ENCODE measurements at regions not wholly inside any gene's neighbourhood (a gene's known extent, or its start where the extent isn't known, plus 50 kb on each side); places are given as distances from the start of the nearest gene placed in this dataset.

DNA sequence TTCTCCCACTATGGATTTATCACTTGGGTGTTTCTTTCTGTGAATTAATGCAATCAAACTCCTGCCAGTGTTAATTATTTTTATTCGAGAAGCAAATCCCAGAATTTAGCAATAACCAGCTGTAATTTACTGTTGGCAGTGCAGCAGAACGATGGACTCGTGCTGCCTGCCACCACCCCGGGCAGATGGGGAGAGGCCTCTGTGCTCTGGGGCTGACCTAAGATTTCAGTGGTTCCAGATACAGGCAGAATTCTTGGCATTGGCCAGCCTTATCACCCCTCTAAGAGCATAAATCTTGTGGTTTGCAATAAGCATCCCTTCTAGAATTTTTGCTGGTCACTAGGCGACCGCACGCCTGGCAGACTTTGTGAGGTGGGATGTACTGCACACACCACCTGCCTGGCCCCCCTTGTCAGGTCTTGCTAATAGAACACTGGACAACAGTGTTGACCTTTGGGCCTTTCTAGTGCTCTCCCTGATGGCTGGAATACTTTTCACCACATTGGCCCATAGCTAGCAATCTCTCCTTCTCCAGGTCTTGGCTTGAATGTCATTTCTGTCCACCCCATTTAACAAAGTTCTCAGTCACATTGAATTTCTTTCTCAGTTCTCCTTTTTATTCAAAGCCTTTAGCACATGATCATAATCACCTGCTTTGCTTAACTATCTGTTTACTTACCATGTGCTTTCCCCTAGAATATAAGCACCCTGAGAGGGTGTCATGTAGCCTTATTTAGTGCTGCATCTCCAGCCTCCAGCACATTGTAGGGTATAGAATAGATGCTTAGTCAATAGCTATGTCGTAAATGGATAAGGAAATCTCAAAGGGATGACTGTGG is 122.1 kb upstream of the DYNLRB2 start:
- DNase-seq, result no peak

DNA sequence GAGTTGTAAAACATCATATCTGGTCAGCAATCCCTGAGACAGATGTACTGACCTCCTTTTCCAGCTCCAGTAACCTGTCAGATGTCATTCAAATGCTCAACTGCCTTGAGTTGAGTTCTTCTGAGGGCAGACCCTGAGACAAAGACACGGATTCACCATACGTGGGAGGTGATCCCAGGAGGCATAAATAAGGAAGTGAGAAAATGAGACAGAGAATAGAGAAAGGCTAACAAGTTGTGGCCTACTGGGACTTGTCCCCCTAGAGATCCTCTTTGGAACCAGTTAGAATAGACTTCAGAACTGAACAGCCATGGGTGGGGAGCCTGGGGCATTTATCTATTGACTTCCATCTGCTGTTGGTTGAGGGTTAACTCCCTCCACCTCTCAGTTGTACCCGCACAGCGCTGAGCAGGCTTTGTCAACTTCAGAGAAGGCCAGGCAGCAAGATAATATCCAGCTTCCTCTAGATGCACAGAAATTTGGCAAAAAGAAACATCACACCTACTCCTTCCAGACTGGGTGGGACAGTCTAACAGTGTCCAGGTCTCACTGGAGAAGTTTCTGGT is 123.0 kb upstream of the DYNLRB2 start:
- no peak for DNase-seq

DNA sequence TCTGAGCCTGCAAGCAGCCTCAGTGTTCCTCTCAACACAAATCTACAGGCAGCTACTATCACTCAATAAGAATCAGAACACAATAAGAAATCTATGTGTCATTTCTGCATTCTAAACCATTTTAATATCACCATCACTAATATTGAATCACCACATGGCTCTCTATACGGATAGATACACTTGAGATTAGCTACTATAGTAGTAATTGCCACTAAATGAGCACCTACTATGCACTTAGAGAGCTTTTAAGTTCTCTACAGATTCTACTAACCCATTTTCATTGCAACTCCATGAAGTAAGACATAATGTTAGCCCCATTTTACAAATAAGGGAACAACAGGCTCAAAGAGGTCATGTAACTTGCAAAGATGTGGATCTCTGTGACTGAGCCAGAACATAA is 132.8 kb upstream of the DYNLRB2 start:
- no peak for DNase-seq

DNA sequence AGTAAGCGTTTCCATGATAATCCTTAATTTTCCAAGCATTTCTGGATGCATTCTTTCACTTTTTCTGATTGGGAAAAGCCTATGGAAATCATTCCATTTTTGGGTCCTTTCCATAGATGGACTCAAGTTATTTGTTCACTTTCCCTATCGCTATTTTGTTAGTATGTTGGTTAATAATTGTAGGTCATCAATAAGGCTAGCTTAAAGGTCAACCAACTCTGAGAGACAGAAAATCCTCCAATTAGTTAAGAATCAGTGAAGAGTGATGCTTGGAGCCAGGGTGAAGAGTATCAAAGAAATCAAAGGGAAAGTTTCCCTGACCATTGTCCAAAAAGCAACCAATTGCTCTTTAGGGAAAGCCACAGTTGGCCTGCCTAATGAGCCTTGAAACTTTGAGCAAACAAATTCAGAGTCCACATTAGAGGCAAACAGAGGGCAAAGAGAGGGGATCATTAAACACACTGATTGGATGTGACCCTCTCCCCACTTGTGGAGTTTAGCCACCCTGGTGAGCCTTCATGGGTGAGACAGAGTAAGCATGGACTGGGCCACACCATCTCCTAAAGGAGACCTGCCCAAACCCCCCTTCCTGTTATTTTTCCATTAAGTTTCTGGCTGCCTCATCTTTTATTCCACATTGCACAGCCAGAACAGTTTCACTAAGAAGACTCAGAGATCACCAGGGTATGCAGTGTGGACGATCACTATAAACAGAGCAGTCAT is 133.4 kb upstream of the DYNLRB2 start:
- no peak for DNase-seq

GRCh38 chr16:80404847-80405246 is 135.9 kb upstream of the DYNLRB2 start:
- DNase-seq, result no peak

DNA sequence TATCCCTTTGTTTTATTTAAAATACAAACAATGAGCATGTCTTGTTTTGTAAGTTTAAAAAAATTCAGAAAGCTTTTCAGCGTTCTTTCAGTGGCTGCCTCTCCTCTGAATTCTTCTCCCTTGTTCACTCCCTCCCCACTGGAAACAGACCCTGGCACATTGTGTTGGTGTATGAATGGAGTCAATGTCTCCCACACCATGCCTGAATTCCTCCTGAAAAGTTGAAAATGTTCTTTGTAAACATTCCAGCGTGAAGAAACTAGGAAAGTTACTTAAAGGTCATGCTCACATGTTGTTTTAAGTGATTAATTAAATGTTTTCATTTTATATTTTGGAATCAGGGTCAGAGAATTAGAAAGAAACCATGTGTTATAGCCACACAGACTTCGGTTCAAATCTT is 136.9 kb upstream of the DYNLRB2 start:
- DNase-seq, result no peak

- DNase-seq, result no peak
Observed at GRCh38 chr16:80390871-80391489, 149.8 kb upstream of the DYNLRB2 start.

- no peak for DNase-seq
Observed at GRCh38 chr16:80390046-80390445, 150.7 kb upstream of the DYNLRB2 start.

GRCh38 chr16:80389338-80389737 is 151.5 kb upstream of the DYNLRB2 start:
- DNase-seq, result no peak

- DNase-seq, result no peak
Observed at GRCh38 chr16:80387318-80387921, 153.4 kb upstream of the DYNLRB2 start.

DNA sequence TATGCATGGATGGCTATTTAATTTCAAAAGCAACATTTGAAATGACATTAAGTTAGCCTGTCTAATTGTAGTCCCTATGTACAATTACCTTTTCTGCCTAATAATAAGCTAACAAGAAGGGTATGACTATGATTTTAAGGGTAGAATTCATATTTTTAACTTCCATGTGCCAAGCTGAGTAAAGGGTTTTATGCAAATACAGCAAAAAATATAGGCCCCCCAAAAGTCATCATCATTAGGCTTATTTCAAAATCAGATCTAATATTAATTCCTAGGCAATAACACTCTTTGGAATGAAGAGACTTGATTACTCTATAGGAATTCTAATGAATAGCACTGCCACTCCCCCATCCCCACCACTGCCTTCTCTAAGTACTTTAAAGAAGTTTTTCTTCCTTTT is 155.9 kb upstream of the DYNLRB2 start:
- no peak for DNase-seq

- no peak for DNase-seq
Observed at GRCh38 chr16:80380514-80380913, 160.3 kb upstream of the DYNLRB2 start.

DNA sequence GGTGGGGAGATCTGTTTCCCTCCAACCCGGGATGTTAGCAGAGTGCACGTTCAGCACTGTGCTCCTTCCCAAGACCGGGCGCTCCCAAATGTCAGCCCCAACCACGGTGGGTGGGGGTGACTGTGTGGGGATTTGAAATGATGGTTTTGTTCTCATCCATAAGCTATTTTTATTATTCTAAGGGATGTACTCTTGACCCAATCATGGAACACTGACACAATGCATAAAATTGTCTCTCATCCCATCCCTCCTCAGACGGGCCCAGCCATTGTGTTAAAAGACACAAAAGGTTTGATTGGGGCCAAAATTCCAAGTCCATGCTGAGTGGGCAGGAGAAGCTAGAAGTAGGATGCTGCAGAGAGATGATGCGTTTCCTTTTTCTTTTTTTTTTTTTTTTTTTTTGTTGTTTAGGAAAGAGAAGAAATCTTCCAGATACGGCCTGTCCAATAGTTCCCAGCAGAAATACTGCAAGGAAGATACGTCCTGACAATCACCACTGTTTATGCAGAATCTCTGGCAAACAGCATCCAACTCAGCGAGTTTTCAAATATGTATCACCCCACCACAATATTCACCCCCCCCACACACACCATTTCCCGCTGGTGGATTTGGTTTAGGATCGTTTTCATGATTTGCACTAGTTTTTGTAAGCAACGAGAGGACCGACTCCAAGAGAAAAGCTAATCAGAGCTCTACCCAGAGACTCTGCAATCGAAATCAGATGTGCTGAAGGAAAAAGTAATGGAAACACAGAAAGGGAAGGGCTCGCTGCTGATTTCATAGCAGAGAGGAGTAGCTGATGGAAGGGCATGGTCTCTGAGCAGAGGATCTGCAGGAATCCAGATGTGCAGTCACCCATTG is 163.5 kb upstream of the DYNLRB2 start:
- no peak for DNase-seq

GRCh38 chr16:80375973-80376372 is 164.8 kb upstream of the DYNLRB2 start:
- DNase-seq, result no peak

DNA sequence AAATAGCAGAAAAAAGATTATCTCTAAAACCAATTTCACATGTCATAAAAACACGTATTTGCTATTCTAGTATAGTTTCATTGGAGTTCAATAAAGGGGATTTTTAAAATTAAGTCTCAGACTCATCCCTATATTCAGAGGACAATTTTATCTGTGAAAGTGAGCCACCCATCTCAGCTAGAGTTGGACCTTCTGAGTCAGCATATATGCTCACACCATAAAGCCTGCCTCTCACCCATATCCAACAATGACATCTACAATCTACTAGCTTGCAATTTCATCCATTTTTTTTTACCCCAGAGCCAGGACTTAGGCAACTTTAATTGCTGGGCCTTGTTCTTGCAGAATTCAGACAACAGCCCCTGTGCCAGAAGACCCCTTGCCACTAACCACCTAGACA is 165.3 kb upstream of the DYNLRB2 start:
- no peak for DNase-seq

DNA sequence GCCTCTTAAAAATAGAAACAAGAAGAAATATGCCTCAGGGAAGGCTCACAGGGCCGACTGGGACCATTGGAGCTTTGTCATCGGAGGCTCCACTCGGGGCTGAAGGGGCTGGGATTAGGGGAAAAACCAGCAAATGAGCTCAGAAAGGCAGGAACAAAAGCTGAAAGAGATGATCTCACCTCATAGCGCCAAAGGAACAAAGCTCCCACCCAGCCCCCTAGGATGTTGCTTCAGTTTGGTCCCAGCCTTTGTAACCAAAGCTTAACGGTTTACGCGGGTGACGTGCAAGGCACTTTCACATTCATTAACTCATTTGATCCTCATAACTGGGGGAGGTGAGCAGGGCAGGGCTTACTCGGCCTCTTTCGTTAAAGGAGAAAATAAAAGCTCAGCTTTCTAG is 168.5 kb upstream of the DYNLRB2 start:
- no peak for DNase-seq

DNA sequence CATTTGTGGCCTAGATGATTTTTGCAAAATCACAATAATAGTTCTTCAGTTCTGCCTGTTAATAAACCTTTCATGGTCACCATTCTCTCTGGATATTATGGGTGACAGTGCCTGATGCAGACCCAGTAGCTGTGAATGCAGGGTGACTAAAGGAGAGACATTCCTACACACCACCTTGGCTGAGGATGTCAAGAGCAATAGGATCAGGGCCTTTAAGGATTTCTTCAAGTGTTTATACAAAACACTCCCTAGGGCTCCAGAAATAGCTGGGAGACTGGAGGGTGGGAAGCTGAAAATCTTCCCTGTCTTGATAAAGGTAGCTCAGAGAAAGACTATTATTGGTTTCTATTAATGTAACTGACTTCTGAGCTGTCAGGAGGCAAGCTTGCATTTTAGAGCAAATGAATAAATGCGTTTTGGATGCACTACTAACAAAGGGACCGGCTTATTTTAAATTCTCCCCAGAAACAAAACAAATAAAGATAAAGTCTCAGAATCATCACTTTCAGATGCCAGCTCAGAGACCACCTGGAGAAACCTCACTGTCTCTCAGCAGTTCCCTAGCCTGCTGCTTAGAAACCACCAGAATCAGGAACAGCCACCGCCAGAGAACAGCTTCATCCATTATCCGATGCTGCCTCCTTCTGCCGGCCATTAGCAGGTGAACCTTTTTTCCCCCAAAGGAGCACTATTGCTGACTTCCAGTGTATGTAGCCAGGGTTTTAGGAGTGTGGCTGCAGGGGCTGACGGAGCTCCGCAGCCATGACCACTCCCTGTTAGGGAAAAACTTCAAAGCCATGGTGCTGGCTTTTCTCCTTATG is 171.4 kb upstream of the DYNLRB2 start:
- no peak for DNase-seq

DNA sequence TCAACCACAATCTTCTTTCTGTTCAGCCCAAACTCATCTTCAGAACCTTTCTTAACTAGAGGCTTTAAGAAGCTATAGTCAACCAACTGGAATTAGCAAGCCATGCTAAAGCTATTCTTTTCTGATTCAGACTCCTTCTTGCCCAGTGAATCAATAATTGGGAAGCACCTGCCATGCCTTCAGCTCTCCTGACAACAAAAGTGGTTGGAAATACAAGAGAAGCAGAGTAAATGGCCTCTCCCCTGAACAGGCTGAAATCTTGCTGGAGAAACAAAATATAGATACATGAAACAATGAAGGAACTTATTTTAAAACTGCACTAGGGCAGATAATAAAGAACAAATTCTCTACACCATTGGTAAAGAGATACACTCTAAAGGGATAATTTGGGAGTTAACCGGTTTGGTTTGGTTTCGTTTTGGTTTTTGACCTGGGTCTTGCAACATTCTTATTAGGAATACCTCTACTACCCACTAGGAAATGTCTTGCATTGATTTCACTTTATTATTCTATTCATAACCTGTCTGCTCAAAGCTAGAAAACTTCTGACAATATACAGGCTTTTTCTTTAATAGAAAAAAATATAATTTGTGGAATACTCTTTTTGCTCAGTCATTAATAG is 173.6 kb upstream of the DYNLRB2 start:
- DNase-seq, result no peak

DNA sequence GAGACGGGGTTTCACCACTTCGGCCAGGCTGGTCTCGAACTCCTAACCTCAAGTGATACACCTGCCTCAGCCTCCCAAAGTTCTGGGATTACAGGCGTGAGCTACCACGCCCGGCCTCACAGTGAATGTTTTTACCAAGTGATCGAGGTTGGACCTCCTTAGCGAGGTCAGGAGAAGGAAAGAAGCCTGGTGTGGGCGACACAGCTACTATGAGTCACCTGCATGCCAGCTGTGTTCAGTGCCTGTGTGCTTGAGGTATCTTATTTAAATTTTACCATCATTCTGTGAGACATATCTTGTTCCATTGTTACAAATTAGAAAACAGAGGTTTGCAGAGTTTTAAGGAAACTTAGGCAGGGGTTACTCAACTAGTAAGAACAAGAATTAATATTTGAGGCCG is 174.8 kb upstream of the DYNLRB2 start:
- no peak for DNase-seq

DNA sequence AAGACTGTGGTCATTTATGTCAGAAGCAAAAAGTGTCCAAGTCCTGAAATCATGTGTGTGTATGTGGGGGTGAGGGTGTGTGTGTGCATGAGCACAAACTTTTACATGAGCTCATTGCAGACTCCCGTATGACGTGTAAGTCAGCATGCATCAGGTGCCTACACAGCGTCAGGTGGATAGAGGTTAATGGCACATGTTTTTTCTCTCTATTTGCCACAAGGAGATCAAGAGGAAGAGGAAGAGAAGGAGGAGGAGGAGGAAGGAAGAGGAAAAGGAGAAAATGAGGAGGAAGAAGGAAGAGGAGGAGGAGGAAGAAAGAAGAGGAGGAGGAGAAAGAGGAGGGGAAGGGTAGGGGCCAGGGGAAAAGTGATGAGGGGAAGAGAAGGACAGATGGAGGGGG is 178.0 kb upstream of the DYNLRB2 start:
- DNase-seq, result no peak

DNA sequence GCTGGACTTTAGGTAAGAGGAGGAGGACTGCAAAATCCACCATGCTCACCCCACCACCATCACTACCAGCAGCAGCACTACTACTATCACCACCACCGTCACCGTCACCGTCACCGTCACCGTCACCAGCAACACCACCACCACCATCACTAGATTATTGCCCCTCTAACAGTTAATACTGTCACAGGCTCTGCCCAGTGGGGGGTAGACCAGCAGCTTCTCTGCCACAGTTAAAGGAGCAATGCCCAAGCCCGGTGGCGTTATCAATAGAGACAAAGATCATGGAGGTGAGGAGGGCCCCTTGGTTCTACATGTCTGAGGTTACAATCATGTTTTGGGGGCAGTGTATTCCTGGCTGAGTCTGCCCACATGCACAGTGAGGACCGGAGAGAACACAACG is 184.4 kb upstream of the DYNLRB2 start:
- no peak for DNase-seq
